Peyer's patch (tissue), 4 donors: ENCODE measurements at regions not wholly inside any gene's neighbourhood (a gene's known extent, or its start where the extent isn't known, plus 50 kb on each side); places are given as distances from the start of the nearest gene placed in this dataset.
A peak's percentile ranks its signal among the peaks of the same experiment; 100 is the strongest.

Experiments
- DNase-seq, 3 donors: peaks; one replicate each; pipeline ENCODE4 v3.0.0-alpha.2; 2017 to 2019
- H3K27ac ChIP-seq, 4 donors: fragments of 200-600 bp; sonication (generic); one replicate each; pipeline ENCODE4 v1.5.1; 2016 to 2019
- H3K27me3 ChIP-seq, 2 donors: fragments of 200-600 bp; sonication (generic); one replicate each; pipeline ENCODE4 v1.5.1; 2019
- H3K36me3 ChIP-seq, 3 donors: fragments of 200-600 bp; sonication (generic); one replicate each; pipeline ENCODE4 v1.5.1; 2016 to 2019
- H3K4me1 ChIP-seq, 4 donors: fragments of 200-600 bp; sonication (generic); one replicate each; pipeline ENCODE4 v1.5.1; 2016 to 2019
- H3K4me3 ChIP-seq, 4 donors: fragments of 200-600 bp; sonication (generic); 1 replicate in 3 of 4; 2 replicates in 1 of 4; pipeline ENCODE4 v1.5.1; 2016 to 2019; ENCODE audit warnings: mild to moderate bottlenecking in 1 of 4
- H3K9me3 ChIP-seq, 4 donors: fragments of 200-600 bp; sonication (generic); one replicate each; pipeline ENCODE4 v1.5.1; 2016 to 2019; ENCODE audit warnings: mild to moderate bottlenecking in 1 of 4
- CTCF ChIP-seq, 6 experiments: fragments of 450-650 bp in 4 of 6; fragments of 200-600 bp in 2 of 6; sonication (generic) in 1 of 6; IDR thresholded peaks; one replicate each; pipeline ENCODE4 v1.5.1; 2017 to 2019; ENCODE audit warnings: antibody characterized with exemption in 6 of 6, mild to moderate bottlenecking in 3 of 6, moderate library complexity in 1 of 6
- POLR2A ChIP-seq, 2 donors: fragments of 450-650 bp; IDR thresholded peaks; one replicate each; pipeline ENCODE4 v1.5.1; 2017; ENCODE audit warnings: antibody characterized with exemption in 2 of 2, mild to moderate bottlenecking in 2 of 2, moderate library complexity in 2 of 2

- Histone ChIP-seq H3K4me1 (no peaks in the 10 kb centered on the region), H3K4me3 (no peak overlapping the region), H3K9me3 (no peaks in the 10 kb centered on the region), H3K27me3 (no peaks in the 10 kb centered on the region), H3K36me3 (no peaks in the 10 kb centered on the region), H3K27ac (no peak overlapping the region)
- no peak for DNase-seq
- no peak for TF ChIP-seq CTCF (IDR thresholded peaks at IDR 0.05)
Observed at GRCh38 chr20:6496874-6497273, 270.6 kb upstream of the BMP2 start.

GRCh38 chr20:6495907-6496306, 271.6 kb upstream of the BMP2 start:
- Histone ChIP-seq H3K27me3 (no peaks in the 10 kb centered on the region), H3K4me3 (no peak overlapping the region), H3K9me3 (no peaks in the 10 kb centered on the region), H3K27ac (no peak overlapping the region), H3K4me1 (no peaks in the 10 kb centered on the region), H3K36me3 (no peaks in the 10 kb centered on the region)
- no peak for DNase-seq
- no peak for TF ChIP-seq POLR2A (IDR thresholded peaks at IDR 0.05)
- TF ChIP-seq CTCF (IDR thresholded peaks at IDR 0.05): no peak

- Histone ChIP-seq H3K27ac (peak overlapping the region in 1 of 4 donors; percentile 56), H3K4me3 (no peak overlapping the region), H3K9me3 (no peaks in the 10 kb centered on the region), H3K4me1 (no peaks in the 10 kb centered on the region), H3K27me3 (no peaks in the 10 kb centered on the region), H3K36me3 (no peaks in the 10 kb centered on the region)
- DNase-seq: peak in 1 of 3 donors; percentile 47
- TF ChIP-seq POLR2A (IDR thresholded peaks at IDR 0.05) (no peak), CTCF (IDR thresholded peaks at IDR 0.05) (no peak)
Observed at GRCh38 chr20:6492271-6493055, 275.0 kb upstream of the BMP2 start.

- no peak overlapping the region for H3K27ac ChIP-seq
- TF ChIP-seq CTCF (IDR thresholded peaks at IDR 0.05) (no peak), POLR2A (IDR thresholded peaks at IDR 0.05) (no peak)
- H3K4me1 ChIP-seq: no peaks in the 10 kb centered on the region
- peak in 1 of 3 donors; percentile 49 for DNase-seq
- no peaks in the 10 kb centered on the region for H3K9me3 ChIP-seq
- H3K27me3 ChIP-seq: no peaks in the 10 kb centered on the region
- no peaks in the 10 kb centered on the region for H3K36me3 ChIP-seq
- no peak overlapping the region for H3K4me3 ChIP-seq
Observed at GRCh38 chr20:6490849-6491248, 276.6 kb upstream of the BMP2 start.

- peak in 1 of 3 donors; percentile 56 for DNase-seq
- Histone ChIP-seq H3K27me3 (no peaks in the 10 kb centered on the region), H3K4me1 (no peaks in the 10 kb centered on the region), H3K27ac (no peak overlapping the region), H3K36me3 (no peaks in the 10 kb centered on the region), H3K9me3 (no peaks in the 10 kb centered on the region), H3K4me3 (no peak overlapping the region)
- no peak for TF ChIP-seq POLR2A (IDR thresholded peaks at IDR 0.05)
- no peak for TF ChIP-seq CTCF (IDR thresholded peaks at IDR 0.05)
Observed at GRCh38 chr20:6489361-6490171, 277.9 kb upstream of the BMP2 start.
